CD14-positive monocyte (primary cell): ENCODE measurements at regions not wholly inside any gene's neighbourhood (a gene's known extent, or its start where the extent isn't known, plus 50 kb on each side); places are given as distances from the start of the nearest gene placed in this dataset.

Experiments
- DNase-seq, 3 donors: peaks; one replicate each; pipeline ENCODE4 v3.0.0-alpha.2; 2011 to 2022
- H2AFZ ChIP-seq: 2 replicates; pipeline ENCODE4 v1.6.0; 2012; ENCODE audit warnings: mild to moderate bottlenecking, low read depth, low read length, inconsistent platforms; ENCODE audit not compliant: insufficient read depth, poor library complexity, severe bottlenecking
- H3K27ac ChIP-seq, 2 donors: 1 replicate in 1 of 2; 2 replicates in 1 of 2; pipeline ENCODE4 v1.5.1; 2012 to 2013; ENCODE audit warnings: low read length in 2 of 2, control low read depth in 1 of 2, inconsistent platforms in 1 of 2, low read depth in 1 of 2, mild to moderate bottlenecking in 1 of 2
- H3K27me3 ChIP-seq, 2 donors: one replicate each; pipeline versions ENCODE4 v1.6.0 to v1.6.1; 2011 to 2013; ENCODE audit warnings: low read length in 2 of 2; ENCODE audit not compliant: control insufficient read depth in 2 of 2, insufficient read depth in 2 of 2
- H3K36me3 ChIP-seq, 2 donors: replicated peaks in 1 of 2; 1 replicate in 1 of 2; 2 replicates in 1 of 2; pipeline versions ENCODE4 v1.5.1 to v1.6.1; 2012 to 2013; ENCODE audit warnings: low read length in 2 of 2, control low read depth in 1 of 2, inconsistent platforms in 1 of 2, mild to moderate bottlenecking in 1 of 2; ENCODE audit not compliant: insufficient read depth in 2 of 2, control insufficient read depth in 1 of 2
- H3K4me1 ChIP-seq, 2 donors: 1 replicate in 1 of 2; 2 replicates in 1 of 2; pipeline versions ENCODE4 v1.5.1 to v1.6.1; 2012 to 2013; ENCODE audit warnings: low read length in 2 of 2, control low read depth in 1 of 2, inconsistent platforms in 1 of 2, mild to moderate bottlenecking in 1 of 2, moderate library complexity in 1 of 2; ENCODE audit not compliant: insufficient read depth in 2 of 2, control insufficient read depth in 1 of 2
- H3K4me2 ChIP-seq: replicated peaks from 2 replicates; pipeline ENCODE3; 2012; ENCODE audit warnings: low read length, moderate library complexity, mild to moderate bottlenecking; ENCODE audit not compliant: poor library complexity, severe bottlenecking; ENCODE audit errors: extremely low read depth
- H3K4me3 ChIP-seq, 3 experiments: fragments of 200-600 bp in 1 of 3; sonication (generic) in 1 of 3; replicated peaks in 1 of 3; 1 replicate in 2 of 3; 2 replicates in 1 of 3; pipeline ENCODE4 v1.5.1; 2011 to 2013; ENCODE audit warnings: low read length in 3 of 3, mild to moderate bottlenecking in 3 of 3, control low read depth in 2 of 3, low read depth in 2 of 3, inconsistent platforms in 1 of 3, moderate library complexity in 1 of 3
- H3K79me2 ChIP-seq: 2 replicates; pipeline ENCODE4 v1.6.0; 2012; ENCODE audit warnings: mild to moderate bottlenecking, control low read depth, inconsistent platforms, low read length, moderate library complexity; ENCODE audit not compliant: insufficient read depth
- H3K9ac ChIP-seq: 2 replicates; pipeline ENCODE4 v1.6.0; 2017; ENCODE audit warnings: low read length, mild to moderate bottlenecking; ENCODE audit not compliant: insufficient read depth, poor library complexity, severe bottlenecking
- H3K9me3 ChIP-seq, 2 donors: replicated peaks in 1 of 2; 1 replicate in 1 of 2; 2 replicates in 1 of 2; pipeline versions ENCODE4 v1.5.1 to v1.6.1; 2012 to 2013; ENCODE audit warnings: low read length in 2 of 2, control low read depth in 1 of 2; ENCODE audit not compliant: control insufficient read depth in 1 of 2, insufficient read depth in 1 of 2
- H4K20me1 ChIP-seq: 2 replicates; pipeline ENCODE4 v1.6.0; 2012; ENCODE audit warnings: mild to moderate bottlenecking, low read length, control low read depth, moderate library complexity; ENCODE audit not compliant: insufficient read depth
- H3K27ac Mint-ChIP-seq, 7 donors: one replicate each; pipeline ENCODE4 v1.8.0; 2020; ENCODE audit warnings: mild to moderate bottlenecking in 7 of 7, mixed read lengths in 7 of 7, moderate library complexity in 6 of 7, inconsistent platforms in 2 of 7
- H3K27me3 Mint-ChIP-seq, 3 donors: one replicate each; pipeline ENCODE4 v1.8.0; 2021 to 2022; ENCODE audit warnings: low read depth in 3 of 3, mild to moderate bottlenecking in 3 of 3, mixed read lengths in 3 of 3, moderate library complexity in 3 of 3, inconsistent platforms in 1 of 3
- H3K36me3 Mint-ChIP-seq, 2 donors: one replicate each; pipeline ENCODE4 v1.8.0; 2020; ENCODE audit warnings: mixed read lengths in 2 of 2, inconsistent platforms in 1 of 2, mild to moderate bottlenecking in 1 of 2
- H3K4me1 Mint-ChIP-seq: one replicate; pipeline ENCODE4 v1.8.0; 2020; ENCODE audit warnings: mild to moderate bottlenecking, mixed read lengths
- H3K4me3 Mint-ChIP-seq, 2 donors: one replicate each; pipeline ENCODE4 v1.8.0; 2020; ENCODE audit warnings: mild to moderate bottlenecking in 2 of 2, mixed read lengths in 2 of 2, moderate library complexity in 1 of 2
- H3K9me3 Mint-ChIP-seq, 7 donors: one replicate each; pipeline ENCODE4 v1.8.0; 2020 to 2022; ENCODE audit warnings: mixed read lengths in 7 of 7, mild to moderate bottlenecking in 6 of 7, moderate library complexity in 6 of 7, inconsistent platforms in 2 of 7
- WGBS: methylation state at CpG from one replicate; pipeline ENCODE4 v1.1.5; 2013; ENCODE audit warnings: missing lambda C conversion rate; ENCODE audit not compliant: insufficient coverage; 5-methylcytosine and 5-hydroxymethylcytosine counted together
- intact Hi-C, 2 donors: fragments of 100-400 bp; cut with micrococcal nuclease; formaldehyde crosslinking; loops; one replicate each; pipeline versions ENCODE4 v1.15.0 to v1.15.1; 2023
- TF ChIP-seq, protein P1 (sequence below): fragments of 200-600 bp; IDR thresholded peaks from one replicate; pipeline ENCODE4 v1.8.0; 2022; ENCODE audit warnings: antibody characterized with exemption, mild to moderate bottlenecking

DNA sequence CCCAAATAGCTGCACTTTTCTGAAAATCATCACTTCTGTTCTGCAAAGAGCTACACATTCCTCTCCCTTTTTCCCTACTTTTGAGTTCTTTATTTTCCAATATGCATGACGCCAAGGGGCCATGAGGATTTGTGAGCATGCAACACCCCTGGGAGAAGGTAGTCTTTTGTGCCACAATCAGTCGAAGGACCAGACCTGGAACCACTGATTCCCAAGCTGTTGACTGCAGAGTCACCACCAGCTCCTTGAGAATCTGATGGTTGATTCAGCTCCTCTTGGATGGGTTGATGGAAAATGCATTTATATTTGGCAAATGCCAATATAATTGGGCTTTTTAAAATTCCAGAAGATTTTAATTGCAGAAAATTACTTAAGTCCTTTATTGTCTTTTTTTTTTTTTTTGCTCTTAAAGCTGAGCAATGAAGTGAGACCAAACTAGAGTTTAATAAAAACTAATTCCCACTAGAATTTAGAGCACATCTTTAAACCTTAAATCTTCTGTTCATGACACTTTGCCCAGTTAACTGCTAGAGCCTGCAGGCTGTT is 554.1 kb downstream of the TNS3 start:
- H3K4me2 ChIP-seq = no peak overlapping the region
- no peak overlapping the region for H3K27ac ChIP-seq
- no peaks in the 10 kb centered on the region for H3K36me3 ChIP-seq
- no peak overlapping the region for H2AFZ ChIP-seq
- Mint-ChIP-seq H3K4me3 (no peak overlapping the region), H3K36me3 (no peaks in the 10 kb centered on the region), H3K27me3 (no peaks in the 10 kb centered on the region), H3K9me3 (peaks cover 0 to 2% (median 0%) of the 10 kb centered on the region in 7 donors), H3K4me1 (no peaks in the 10 kb centered on the region), H3K27ac (no peak overlapping the region)
- no peaks in the 10 kb centered on the region for H3K79me2 ChIP-seq
- H3K9ac ChIP-seq = no peak overlapping the region
- intact Hi-C loops = no loop called here
- no peaks in the 10 kb centered on the region for H3K9me3 ChIP-seq
- no peak overlapping the region for H3K4me3 ChIP-seq
- 100% methylated on average over 2 of the region's 2 CpGs for WGBS
- no peak for DNase-seq
- no peaks in the 10 kb centered on the region for H4K20me1 ChIP-seq
- H3K4me1 ChIP-seq = no peaks in the 10 kb centered on the region
- H3K27me3 ChIP-seq = no peaks in the 10 kb centered on the region
- TF ChIP-seq, protein P1, sequence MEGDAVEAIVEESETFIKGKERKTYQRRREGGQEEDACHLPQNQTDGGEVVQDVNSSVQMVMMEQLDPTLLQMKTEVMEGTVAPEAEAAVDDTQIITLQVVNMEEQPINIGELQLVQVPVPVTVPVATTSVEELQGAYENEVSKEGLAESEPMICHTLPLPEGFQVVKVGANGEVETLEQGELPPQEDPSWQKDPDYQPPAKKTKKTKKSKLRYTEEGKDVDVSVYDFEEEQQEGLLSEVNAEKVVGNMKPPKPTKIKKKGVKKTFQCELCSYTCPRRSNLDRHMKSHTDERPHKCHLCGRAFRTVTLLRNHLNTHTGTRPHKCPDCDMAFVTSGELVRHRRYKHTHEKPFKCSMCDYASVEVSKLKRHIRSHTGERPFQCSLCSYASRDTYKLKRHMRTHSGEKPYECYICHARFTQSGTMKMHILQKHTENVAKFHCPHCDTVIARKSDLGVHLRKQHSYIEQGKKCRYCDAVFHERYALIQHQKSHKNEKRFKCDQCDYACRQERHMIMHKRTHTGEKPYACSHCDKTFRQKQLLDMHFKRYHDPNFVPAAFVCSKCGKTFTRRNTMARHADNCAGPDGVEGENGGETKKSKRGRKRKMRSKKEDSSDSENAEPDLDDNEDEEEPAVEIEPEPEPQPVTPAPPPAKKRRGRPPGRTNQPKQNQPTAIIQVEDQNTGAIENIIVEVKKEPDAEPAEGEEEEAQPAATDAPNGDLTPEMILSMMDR = no peak

DNA sequence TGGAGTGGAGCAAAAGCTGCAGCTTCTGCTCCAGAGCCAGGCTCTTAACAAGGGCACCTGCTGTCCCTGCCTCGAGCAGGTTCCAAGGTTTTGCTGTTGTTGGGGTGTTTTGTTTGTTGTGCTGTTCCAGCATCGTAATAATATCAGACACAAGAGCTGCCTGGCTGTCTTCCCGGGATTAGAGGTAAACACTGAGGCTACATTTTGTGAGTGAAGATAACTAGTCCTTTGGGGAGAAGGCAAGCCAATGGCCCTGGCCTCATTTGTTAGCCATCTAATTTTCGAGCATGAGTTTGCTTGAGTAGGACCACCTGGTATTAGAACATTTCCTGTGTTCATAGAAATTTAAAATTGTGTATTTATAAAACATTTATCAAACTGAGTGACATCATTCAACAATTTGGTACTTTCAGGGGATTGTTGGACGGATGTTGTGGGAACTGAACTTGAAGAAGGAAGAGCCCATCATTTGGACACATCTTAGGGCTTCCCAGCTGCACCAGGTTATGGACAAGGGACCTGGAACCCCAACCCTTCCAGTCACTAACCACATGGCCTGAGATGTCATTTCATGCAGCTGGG is 555.0 kb downstream of the TNS3 start:
- no peaks in the 10 kb centered on the region for H3K79me2 ChIP-seq

More for the DNA sequence above, 555.0 kb downstream of the TNS3 start:
- Histone ChIP-seq H3K9ac (no peak overlapping the region), H3K27ac (no peak overlapping the region), H3K27me3 (no peaks in the 10 kb centered on the region), H3K4me2 (no peak overlapping the region), H3K36me3 (no peaks in the 10 kb centered on the region), H2AFZ (no peak overlapping the region), H3K4me3 (no peak overlapping the region), H3K9me3 (no peaks in the 10 kb centered on the region), H3K4me1 (no peaks in the 10 kb centered on the region), H4K20me1 (no peaks in the 10 kb centered on the region)
- H3K9me3 Mint-ChIP-seq = peaks cover 0 to 2% (median 0%) of the 10 kb centered on the region in 7 donors
- H3K36me3 Mint-ChIP-seq = no peaks in the 10 kb centered on the region
- H3K4me3 Mint-ChIP-seq = no peak overlapping the region
- WGBS = 92% methylated on average over 2 of the region's 5 CpGs
- DNase-seq = no peak
- H3K27me3 Mint-ChIP-seq = no peaks in the 10 kb centered on the region
- intact Hi-C loops = no loop called here
- H3K4me1 Mint-ChIP-seq = no peaks in the 10 kb centered on the region
- H3K27ac Mint-ChIP-seq = no peak overlapping the region
- TF ChIP-seq, protein P1 = no peak
